ENCODE measurements at regions not wholly inside any gene's neighbourhood (a gene's known extent, or its start where the extent isn't known, plus 50 kb on each side); places are given as distances from the start of the nearest gene placed in this dataset.

- TF ChIP-seq CTCF (IDR thresholded peaks at IDR 0.05), result no peak
- H3K36me3 ChIP-seq (ENCODE audit: low read depth), result no peaks in the 10 kb centered on the region
- H3K4me3 ChIP-seq, result no peak overlapping the region
- H3K9me3 ChIP-seq, result no peaks in the 10 kb centered on the region
- ATAC-seq (no peak), DNase-seq (no peak)
- no peaks in the 10 kb centered on the region for H3K4me1 ChIP-seq (ENCODE audit: low read depth)
- intact Hi-C loops (cut with DNase I, micrococcal nuclease), result no loop called here
Observed at GRCh38 chr9:99748266-99748665, 73.4 kb upstream of the NR4A3 start.

GRCh38 chr9:99748676-99749075, 73.0 kb upstream of the NR4A3 start:
- Histone ChIP-seq H3K4me1 (ENCODE audit: low read depth) (no peaks in the 10 kb centered on the region), H3K9me3 (no peaks in the 10 kb centered on the region), H3K36me3 (ENCODE audit: low read depth) (no peaks in the 10 kb centered on the region), H3K4me3 (no peak overlapping the region)
- ATAC-seq (no peak), DNase-seq (no peak)
- TF ChIP-seq CTCF (IDR thresholded peaks at IDR 0.05), result no peak
- intact Hi-C loops (cut with DNase I, micrococcal nuclease), result no loop called here

GRCh38 chr9:99749641-99750040, 72.0 kb upstream of the NR4A3 start:
- intact Hi-C loops (cut with DNase I, micrococcal nuclease), result no loop called here
- ATAC-seq, result no peak
- TF ChIP-seq CTCF (IDR thresholded peaks at IDR 0.05), result no peak

GRCh38 chr9:99750526-99750925, 71.2 kb upstream of the NR4A3 start:
- ATAC-seq (no peak), DNase-seq (no peak)
- no peaks in the 10 kb centered on the region for H3K36me3 ChIP-seq (ENCODE audit: low read depth)
- no peak for TF ChIP-seq CTCF (IDR thresholded peaks at IDR 0.05)
- intact Hi-C loops (cut with DNase I, micrococcal nuclease), result no loop called here
- no peak overlapping the region for H3K4me3 ChIP-seq
- no peaks in the 10 kb centered on the region for H3K4me1 ChIP-seq (ENCODE audit: low read depth)
- H3K9me3 ChIP-seq, result no peaks in the 10 kb centered on the region

More at GRCh38 chr9:99749641-99750040, 72.0 kb upstream of the NR4A3 start:
- H3K4me3 ChIP-seq, result no peak overlapping the region
- no peaks in the 10 kb centered on the region for H3K36me3 ChIP-seq (ENCODE audit: low read depth)
- no peaks in the 10 kb centered on the region for H3K4me1 ChIP-seq (ENCODE audit: low read depth)
- no peak for DNase-seq
- H3K9me3 ChIP-seq, result no peaks in the 10 kb centered on the region

- DNase-seq (no peak), ATAC-seq (no peak)
- intact Hi-C loops (cut with DNase I, micrococcal nuclease), result no loop called here
Observed at GRCh38 chr9:99752417-99753109, 69.1 kb upstream of the NR4A3 start.

More at GRCh38 chr9:99752417-99753109, 69.1 kb upstream of the NR4A3 start:
- no peaks in the 10 kb centered on the region for H3K36me3 ChIP-seq (ENCODE audit: low read depth)
- H3K9me3 ChIP-seq, result no peaks in the 10 kb centered on the region
- no peak for TF ChIP-seq CTCF (IDR thresholded peaks at IDR 0.05)
- H3K4me1 ChIP-seq (ENCODE audit: low read depth), result no peaks in the 10 kb centered on the region
- H3K4me3 ChIP-seq, result no peak overlapping the region
